ENCODE measurements at regions not wholly inside any gene's neighbourhood (a gene's known extent, or its start where the extent isn't known, plus 50 kb on each side); places are given as distances from the start of the nearest gene placed in this dataset.

DNA sequence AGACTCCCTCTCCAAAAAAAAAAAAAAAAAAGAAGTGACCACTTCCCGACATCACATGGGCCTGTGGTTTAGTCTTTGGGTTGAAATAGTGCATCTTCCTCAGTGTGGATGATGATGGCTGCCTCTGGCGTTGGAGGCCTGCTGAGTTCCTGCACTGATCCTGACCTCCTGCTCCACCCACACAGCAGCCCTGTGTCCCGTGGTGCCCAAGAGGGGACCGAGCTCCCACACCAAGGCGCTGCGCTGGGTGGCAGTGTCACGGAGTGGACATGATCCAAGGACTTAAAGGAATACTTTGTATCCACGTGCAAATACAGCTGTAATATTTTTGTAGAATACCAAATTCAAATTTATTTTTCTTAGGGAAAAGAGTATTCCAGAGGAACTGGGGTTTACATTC lies 109.2 kb upstream of the PHACTR3 start:
- DNase-seq: no peak

DNA sequence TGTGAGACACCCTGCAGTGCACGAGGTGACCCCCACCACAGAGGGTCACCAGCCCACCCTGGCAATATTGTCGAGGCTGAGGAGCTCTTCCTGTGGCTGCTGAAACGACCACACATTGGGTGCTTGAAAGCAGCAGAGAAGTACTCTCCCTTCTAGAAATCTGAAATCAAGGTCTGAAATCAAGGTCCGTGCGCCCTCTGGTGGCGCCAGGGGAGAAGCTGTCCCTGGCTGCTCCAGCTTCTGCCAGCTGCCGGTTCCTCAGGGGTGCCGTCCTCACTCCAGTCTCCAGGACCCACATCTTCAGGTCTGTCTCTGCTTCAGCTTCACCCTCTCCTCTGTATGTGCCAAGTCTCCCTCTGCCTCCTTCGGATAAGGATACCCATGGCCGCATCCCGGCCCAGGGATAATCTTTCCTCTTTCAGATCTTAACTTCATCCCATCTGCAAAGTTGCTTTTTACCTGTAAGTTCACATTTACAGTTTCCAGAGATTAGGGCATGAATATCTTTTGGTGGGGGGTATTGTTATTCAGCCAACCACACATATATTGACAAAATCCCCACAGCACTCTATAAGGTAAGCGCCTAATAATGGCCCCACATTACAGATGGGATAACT lies 108.3 kb upstream of the PHACTR3 start:
- DNase-seq: peak; percentile 77

DNA sequence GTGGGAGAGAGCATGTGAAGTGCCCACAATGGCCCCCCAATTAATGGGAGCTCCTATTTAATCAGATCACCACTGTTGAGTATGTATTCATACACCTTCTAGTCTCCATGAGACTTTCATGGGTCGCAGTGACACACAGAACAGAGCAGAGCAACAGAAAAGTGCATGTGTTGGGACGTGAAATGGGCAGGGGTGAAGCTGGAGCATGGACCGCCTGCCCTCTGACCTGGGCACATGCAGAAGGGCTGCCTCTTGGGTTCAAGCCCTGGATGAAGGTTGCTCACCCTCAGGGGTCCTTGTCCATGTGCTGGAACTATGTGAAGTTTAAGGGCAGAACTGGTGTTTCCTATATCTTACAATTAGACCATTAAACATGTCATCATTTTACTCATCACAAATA lies 106.0 kb upstream of the PHACTR3 start:
- DNase-seq: no peak

DNA sequence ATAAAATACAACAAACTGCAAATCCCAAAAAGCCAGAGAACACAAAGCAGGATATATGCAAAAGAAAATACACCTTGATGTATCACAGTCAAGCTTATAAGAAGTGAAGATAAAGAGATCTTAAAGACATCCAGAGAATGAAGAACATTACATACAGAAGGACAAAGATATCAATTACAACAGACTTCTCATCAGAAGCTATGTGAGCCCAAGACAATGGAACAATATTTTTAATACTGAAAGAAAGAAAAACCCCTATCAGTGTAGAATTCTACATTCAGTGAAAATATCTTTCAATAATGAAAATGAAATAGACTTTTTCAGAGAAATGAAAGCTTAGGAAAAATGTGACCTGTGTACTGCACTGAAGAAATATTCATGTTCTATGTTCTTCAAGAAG lies 104.5 kb upstream of the PHACTR3 start:
- no peak for DNase-seq

DNA sequence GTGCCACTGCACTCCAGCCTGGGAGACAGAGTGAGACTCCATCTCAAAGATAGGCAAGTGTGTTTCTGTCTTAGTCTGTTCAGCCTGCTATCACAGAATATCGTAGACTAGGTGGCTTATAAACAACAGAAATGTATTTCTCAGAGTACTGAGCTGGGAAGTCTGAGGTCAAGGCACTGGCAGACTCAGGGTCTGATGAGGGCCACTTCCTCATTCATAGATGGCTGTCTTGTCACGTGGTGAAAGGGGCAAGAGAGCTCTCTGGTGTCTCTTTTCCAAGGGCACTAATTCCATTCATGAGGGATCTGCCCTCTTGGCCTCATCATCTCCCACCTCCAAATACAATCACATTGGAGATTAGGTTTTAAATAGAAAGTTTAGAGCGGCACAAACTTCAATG lies 95.6 kb upstream of the PHACTR3 start:
- no peak for DNase-seq

GRCh38 chr20:59512651-59513050 lies 91.7 kb upstream of the PHACTR3 start:
- DNase-seq: no peak

GRCh38 chr20:59514554-59514953 lies 89.8 kb upstream of the PHACTR3 start:
- DNase-seq: no peak

DNA sequence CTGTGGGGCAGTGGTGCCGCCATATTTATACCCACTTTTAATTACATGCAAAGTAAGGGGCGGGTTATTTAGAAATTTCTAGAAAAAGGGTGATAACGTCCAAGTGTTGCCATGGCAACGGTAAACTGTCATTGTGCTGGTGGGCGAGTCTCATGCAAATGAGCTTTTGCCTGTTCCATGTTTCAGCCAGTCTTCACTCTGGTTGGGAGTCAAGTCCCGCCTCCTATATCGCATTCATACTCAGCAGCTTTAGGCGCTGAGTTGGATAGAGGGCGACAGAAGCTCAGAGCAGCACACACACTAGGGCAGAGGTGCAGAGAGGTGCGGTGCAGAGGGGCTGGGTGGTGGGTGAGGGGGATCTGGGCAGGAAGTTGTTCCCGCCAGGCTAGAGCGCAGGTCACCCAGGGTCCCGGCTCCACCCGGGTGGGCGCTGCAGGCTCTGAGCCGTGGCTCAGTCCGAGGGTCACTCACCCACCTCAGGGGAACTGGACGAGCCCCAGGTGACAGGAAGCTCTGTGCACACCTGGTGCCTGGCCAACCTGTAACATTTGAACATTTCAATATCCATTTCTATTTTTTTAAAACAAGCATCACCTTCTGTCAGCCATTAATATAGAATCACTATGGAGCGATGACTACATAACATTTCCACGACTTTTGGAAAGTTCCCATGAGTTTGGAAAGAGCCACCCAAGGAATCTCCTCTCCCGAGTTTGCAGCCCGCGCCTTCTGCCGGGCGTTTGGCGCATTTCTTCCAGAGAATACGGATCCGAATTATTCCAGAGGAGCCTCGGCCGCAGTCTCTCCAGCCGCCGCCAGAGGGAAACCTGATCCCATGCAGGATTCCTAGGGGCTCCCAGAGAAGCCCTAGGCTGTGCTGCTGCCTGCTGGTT lies 89.1 kb upstream of the PHACTR3 start:
- peak; percentile 79 for DNase-seq

- no peak for DNase-seq
Observed at GRCh38 chr20:59515906-59516209, 88.5 kb upstream of the PHACTR3 start.

GRCh38 chr20:59518881-59519706 lies 85.2 kb upstream of the PHACTR3 start:
- peak; percentile 49 for DNase-seq

DNA sequence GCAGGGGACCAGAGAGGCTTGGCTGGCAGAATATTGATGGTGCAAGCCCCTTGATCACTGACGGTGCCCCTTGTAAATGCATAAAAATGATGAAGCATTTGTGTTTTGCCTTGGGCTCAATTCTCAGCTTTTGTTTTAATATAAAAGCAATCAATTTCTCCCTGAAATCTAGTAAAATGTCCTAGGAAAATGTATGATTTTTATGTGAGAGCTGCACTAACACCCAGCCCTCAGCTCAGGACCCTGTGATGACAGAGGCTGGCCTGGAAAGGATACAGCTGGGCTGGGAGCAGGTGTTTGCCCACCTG lies 84.7 kb upstream of the PHACTR3 start:
- DNase-seq: no peak

DNA sequence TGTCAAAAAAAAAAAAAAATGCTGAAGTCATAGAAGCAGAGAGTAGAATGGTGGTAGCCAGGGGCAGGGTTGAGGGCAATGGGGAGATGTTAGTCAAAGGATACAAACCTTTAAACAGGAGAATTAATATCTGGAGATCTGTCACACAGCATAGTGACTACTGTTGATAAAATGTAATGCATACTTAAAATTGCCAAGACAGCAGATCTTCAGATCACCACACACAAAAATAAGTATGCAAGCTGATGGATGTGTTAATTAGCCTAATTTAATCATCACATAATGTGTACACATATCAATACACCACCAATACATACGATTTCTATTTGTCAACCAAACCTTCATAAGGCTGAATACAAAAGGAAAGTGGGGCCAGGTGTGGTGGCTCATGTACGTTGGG lies 83.5 kb upstream of the PHACTR3 start:
- no peak for DNase-seq

- peak; percentile 74 for DNase-seq
Observed at GRCh38 chr20:59525500-59526241, 78.7 kb upstream of the PHACTR3 start.

GRCh38 chr20:59526242-59527225 lies 77.8 kb upstream of the PHACTR3 start:
- DNase-seq: no peak

- DNase-seq: no peak
Observed at GRCh38 chr20:59530782-59531181, 73.6 kb upstream of the PHACTR3 start.

- DNase-seq: no peak
Observed at GRCh38 chr20:59537991-59538390, 66.3 kb upstream of the PHACTR3 start.

DNA sequence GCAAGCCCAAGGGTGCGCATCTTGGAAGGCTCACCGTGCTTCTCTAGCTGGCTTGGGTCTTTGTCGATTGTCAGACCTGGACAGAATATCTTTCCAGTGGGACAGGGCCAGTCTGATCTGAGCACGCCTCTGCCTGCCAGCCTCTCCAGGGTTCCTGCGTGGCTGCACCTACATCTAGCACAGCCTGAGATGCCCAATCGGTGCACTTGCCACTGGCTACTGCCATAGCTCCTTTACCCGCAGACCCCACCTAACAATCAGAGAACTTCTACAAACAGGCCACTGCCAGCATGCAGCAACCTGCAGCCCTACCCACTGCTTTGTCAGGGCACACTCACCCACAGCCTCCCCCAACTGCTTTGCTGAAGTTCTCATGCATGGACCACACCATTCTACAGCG lies 56.7 kb upstream of the PHACTR3 start:
- no peak for DNase-seq
